ENCODE measurements at regions not wholly inside any gene's neighbourhood (a gene's known extent, or its start where the extent isn't known, plus 50 kb on each side); places are given as distances from the start of the nearest gene placed in this dataset.

DNA sequence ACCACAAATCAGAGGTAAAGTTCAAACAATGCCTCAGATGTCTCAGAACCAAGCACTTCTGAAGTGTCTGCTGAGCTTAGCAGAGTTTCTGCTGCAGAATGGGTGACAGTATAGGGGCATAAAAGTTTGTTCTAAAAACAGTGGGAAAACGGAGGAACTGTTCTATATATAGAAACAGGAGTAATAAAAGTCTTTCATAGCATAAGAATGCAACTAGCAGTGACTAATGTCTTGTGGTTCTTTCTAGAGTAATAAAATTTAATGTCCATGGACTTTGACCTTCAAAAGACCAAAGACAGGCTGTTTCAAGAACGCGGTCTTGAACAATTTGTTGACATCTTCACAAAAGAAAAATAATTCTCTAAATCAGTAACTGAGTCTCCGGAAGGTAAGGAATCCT, 107.5 kb upstream of the FAR2 start:
- DNase-seq (ENCODE audit: low spot score): peak; percentile 93

DNA sequence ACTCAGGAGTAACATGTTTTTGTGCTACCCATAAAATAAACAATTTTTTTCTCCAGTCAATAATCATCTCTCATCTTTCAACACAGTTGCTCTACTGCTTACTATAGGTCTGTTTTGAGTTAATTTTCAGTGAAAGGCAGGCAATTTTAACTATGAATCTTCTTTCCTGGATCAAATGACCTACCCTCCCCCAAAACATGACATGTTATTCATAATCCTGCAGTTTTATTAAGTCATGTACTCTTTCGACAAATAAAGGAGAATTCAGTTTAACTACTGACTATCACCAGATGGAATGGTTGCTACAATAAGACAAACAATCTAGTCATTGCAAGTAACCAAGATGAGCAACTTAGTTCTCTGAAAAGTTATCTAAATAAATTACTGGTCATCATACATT, 106.0 kb upstream of the FAR2 start:
- no peak for DNase-seq (ENCODE audit: low spot score)

DNA sequence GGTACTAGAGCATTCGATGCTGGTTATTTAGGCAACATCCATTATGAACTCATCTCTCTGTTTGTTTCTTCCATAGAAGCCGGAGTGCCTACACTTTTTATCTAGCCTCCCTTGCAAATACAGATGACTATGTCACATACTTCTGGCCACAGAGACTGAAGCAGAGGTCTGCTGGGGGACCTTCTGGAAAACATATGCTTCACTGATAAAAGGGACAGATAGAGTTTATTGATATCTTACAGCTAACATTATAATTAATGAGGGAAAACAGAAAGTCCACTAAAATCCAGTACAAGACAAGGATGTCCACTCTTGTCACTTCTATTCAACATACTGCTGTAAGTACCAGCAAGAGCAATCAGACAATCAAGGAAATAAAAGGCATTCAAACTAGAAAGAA, 104.3 kb upstream of the FAR2 start:
- DNase-seq (ENCODE audit: low spot score): no peak

DNA sequence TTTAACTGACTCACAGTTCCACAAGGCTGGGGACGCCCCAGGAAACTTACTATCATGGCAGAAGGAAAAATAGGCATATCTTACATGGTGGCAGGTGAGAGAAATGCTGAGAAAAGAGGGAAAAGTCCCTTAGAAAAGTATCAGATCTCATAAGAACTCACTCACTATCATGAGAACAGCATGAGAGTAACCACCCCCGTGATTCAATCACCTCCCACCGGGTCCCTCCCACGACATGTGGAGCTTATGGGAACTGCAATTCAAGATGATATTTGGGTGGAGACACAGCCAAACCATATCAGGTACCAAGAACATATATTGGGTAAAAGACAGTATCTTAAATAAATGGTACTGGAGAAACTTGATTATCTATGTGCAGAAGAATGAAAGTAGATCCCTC, 100.3 kb upstream of the FAR2 start:
- DNase-seq (ENCODE audit: low spot score): no peak

DNA sequence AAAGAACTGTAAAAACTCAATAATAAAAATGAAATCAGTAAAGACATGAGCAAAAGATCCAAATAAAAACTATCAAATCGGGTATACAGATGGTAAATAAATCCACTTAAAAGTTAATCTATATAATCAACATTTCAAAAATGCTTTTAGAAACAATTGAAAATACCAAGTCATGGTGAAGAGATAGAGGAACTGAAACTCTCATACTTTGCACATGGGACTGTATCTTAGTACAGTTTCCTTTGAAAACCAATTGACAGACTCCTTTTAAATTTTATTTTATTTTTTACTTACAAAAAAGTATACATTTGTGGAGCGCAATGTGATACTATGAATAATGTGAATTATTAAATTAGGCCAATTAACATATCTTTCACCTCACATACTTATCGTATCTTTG, 98.6 kb upstream of the FAR2 start:
- no peak for DNase-seq (ENCODE audit: low spot score)

DNA sequence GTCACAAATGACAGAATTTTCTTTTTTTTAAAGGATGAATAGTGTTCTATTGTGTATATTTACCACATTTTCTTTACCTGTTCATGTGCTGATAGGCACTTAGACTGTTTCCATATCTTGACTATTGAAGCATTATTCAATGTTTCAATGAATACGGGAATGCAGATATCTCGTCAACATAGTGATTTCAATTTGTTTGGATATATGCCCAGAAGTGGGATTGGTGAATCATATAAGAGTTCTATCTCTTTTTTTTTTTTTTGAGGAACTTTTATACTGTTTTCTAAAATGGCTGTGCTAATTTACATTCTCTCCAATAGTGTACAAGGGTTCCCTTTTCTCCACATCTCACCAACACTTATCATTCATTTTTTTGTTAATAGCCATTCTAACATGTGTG, 97.9 kb upstream of the FAR2 start:
- no peak for DNase-seq (ENCODE audit: low spot score)

DNA sequence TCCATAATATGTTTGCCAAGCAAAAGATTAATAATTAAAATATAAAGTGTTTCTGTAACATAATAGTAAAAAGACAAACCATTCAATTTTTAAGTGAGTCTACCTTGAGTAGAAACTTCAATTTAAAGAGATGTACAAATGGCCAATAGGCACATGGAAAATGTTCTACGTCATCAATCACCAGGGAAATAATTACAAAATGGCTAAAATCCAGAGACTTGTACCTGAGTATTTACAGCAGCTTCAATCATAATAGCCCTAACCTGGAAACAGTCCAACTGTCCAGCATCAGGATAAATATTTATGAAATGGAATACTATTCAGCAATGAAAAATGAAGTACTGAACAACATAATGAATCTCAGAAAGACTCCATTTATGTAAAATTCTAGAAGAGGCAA, 95.5 kb upstream of the FAR2 start:
- no peak for DNase-seq (ENCODE audit: low spot score)

DNA sequence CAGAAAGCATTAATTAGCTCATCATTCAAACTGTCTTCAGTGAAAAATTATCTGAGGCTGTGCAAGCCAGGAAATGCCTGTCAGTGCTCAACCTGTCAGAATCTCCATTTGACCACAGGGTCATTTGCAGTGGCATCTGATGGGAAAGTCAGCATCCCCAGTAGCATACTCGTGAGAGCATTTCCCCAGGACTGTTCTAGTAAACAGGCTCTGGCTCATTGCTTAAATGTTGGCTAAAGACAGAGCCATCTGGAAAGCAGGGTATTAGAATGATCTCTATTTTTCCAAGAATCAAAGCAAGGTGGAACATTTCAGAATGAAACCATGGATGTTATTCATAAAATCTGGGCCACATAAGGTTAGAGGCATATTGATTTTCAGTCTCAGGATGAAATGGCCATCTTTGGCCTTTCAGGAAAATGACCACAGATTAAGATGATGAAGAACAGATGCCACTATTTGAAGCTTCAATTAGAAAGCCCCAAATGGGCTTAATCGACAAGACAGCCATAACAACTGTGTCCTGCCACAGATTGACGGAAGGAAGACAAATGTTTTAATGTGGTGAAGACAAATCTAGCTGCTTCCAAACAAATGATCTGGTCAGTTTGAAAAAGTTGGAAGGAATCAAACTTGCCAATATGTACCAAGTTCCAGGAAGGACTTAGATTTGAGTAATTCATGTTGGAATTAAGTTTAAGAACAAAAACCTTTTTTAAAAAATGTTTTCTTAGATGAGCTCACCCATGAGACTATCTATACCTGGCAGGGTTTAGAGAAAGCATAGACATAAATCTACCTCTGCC, 94.0 kb upstream of the FAR2 start:
- DNase-seq (ENCODE audit: low spot score): no peak

DNA sequence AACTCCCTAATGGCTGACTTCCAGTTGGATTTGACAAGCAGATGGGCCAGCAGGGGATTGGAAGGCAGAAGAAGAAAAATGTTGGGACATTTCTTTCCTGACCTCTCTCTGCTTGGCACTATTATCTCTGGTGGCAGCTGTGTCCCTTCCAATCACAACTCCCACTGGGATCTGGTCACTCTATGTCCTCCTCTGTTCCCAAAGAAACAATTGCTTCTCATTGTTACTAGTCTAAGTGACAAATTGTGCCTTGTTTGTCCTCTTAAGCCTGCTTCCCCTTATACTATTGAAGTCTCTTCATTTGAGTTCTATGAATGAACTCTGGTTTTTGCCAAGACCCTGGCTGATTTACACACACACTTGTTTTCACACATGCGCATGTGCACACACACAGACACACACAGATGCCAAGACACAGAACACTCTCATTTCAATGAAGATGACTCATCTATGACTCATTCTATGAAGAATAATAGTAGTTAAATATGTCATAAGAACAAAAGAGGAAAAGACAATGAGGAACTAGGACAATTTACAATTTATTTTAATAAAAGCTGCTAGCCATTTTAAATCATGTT, 83.0 kb upstream of the FAR2 start:
- DNase-seq (ENCODE audit: low spot score): peak; percentile 70

DNA sequence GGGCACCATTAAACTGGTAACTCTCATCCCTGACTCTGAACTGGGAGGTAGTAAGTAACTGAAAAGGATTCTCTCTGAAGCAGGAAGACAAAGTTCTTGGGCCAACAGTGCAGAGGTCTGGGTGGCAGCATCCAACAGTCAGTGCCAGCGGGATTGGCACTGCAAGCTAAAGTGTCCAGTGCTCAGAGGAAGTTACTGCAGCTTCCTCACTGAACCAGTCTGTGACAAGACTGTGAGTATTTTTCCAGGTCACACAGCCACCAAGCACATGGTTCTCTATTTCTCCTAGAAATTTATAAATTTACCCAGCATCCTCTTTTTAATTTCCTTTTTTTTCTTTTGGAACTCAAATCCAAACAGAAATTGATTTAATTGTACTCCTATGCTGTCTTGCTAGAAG, 81.6 kb upstream of the FAR2 start:
- DNase-seq (ENCODE audit: low spot score): no peak

DNA sequence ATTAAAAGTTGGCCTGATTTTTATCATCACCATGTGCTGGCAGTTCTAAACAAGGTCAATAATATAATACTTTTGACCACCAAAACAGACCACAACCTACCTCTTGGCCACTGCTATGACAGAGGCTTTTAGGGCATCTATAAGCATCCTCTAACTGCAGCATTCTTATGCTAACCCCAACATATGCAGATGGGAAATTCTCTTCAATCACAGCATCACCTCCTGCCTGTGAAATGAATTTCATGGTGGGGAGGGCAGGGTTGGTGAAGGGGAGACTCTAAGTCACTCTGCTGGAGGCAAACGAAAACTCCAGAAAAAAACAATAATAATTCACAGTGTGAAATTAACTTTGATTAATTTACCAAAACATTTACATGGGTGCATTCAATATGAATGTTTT, 78.8 kb upstream of the FAR2 start:
- DNase-seq (ENCODE audit: low spot score): no peak

DNA sequence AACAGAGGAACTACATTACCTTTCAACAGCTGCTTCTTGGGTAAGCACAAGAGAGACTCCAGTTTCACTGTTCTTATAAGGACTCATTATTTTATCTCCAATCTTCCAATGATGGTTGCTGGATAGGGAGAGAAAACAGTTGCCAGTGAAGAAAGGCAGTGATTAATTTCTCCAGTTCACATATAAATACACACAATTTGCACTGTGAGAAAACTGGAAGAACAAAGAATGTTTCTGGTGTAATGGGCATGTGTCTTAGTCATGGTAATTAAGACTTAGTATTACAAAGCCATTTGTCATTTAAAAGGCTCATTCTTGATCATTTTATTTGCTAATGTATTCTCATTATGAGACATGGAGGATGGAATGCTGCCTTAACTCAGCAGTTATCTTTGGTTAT, 78.0 kb upstream of the FAR2 start:
- no peak for DNase-seq (ENCODE audit: low spot score)

DNA sequence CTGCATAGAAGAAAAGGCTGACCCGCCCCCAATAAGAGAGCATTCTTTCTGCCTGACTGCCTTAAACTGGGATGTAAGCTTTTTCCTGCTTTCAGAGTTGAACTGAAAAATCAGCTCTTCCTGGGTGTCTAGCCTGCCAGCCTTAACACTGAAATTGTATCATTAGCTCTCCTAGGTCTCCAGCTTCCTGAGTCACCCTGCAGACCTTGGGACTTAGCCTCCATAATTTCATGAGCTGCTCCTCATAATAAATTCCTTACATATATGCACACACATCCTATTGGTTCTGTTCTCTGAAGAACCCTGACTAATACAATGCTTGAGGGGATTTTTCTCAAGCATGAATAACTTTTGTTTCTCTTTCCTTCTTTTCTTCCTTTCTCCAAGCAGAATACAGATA, 76.4 kb upstream of the FAR2 start:
- DNase-seq (ENCODE audit: low spot score): peak; percentile 9

DNA sequence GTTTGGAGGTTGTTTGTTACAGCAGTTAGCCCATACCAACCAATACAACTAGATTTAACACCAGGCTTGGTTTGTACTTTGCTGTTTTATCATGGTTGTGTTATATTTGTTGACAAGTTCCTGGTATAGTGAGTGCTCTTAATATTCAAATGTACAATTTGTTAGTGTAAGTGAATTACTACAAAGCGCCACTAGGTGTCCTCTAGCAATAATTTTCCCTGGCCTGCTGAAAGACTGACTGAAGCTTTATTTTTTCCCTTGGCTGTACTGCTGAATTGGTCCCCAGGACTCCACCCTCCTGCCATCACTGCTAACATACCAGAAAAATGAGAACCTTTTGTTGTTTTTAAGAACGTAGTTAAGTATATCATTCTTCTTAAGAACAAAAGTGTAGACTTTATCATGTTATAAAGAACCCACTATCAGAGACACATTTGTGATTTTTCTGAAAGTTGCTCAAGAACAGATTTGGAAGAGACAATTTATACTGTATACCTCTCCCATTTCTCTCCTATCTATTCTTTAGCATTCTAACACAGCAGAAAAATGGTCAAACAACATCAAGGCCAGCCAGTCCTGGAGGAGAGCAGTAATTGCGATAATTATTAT, 75.3 kb upstream of the FAR2 start:
- DNase-seq (ENCODE audit: low spot score): peak; percentile 72

DNA sequence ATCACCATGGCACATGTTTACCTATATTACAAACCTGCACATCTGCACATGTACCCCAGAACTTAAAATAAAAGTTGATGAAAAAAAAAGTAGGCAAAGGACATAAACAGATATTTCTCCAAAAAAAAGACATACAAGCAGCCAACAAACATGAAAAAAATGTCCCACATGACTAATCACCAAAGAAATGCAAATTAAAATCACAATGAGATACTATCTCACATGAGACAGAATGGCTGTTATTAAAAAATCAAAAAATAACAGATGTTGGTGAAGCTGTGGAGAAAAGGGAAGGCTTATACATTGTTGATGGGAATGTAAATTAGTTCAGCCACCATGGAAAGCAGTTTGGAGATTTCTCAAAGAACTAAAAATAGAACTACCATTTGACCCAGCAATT, 68.0 kb upstream of the FAR2 start:
- no peak for DNase-seq (ENCODE audit: low spot score)

DNA sequence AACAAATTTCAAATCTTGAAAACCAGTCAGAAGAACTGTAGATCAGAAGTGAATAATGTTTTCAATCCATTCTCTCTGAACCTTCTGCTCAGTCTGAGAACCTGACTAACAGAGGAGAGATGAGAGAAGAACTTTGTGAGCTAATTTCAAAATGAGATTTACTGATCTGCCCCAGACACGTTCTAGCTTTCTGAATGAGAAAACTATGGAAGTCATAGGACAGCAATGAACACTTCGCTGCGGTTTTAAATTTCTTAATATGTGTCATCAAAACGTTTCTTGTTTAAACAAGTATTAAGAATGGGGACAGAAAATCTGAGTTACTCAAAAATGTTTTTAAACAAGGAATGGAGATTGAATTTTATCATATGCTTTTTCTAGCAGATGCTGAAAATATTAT, 66.6 kb upstream of the FAR2 start:
- no peak for DNase-seq (ENCODE audit: low spot score)

DNA sequence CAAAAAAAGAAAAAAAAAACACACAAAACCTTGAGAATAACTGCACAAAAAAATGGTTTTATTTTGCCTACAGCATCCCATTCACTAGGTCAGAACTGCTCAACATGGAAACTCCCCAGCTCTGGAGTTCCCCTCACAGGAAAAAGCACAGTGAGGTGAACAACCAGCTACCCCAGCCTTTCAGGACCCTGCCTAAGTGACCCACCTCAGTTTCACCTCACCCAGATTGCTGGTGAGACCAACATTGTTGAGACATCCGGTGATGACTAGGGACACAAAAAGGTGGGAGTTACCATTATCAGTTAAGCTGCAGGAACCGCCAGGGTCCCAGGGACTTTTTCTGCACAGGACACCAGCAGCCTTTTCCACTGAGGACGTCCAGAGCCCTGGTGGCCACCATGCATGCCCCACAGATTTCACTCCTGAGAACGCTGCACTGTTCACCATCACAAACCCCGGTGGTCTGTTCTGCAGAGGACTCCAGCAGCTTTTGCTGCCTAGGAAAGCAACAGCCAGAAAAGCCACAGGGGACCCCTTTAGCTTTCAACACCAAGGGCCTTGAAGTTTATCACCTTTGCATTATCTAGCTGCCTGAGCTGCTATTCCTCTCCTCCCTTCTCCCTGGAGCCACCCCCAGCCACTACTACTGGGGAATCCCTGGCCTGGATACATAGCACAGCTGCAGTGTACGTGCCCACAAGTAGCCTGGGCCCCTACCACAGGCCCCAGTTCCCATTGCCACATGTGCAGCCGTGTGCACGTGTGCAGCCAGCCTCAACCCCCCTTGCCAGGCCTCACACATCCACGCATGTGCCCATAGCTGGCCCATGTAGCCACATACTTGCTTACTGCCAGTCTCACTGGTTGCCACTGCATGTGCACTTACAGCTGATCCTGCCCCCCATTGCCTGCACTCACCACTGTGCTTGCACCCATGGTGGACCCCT, 62.5 kb upstream of the FAR2 start:
- no peak for DNase-seq (ENCODE audit: low spot score)

DNA sequence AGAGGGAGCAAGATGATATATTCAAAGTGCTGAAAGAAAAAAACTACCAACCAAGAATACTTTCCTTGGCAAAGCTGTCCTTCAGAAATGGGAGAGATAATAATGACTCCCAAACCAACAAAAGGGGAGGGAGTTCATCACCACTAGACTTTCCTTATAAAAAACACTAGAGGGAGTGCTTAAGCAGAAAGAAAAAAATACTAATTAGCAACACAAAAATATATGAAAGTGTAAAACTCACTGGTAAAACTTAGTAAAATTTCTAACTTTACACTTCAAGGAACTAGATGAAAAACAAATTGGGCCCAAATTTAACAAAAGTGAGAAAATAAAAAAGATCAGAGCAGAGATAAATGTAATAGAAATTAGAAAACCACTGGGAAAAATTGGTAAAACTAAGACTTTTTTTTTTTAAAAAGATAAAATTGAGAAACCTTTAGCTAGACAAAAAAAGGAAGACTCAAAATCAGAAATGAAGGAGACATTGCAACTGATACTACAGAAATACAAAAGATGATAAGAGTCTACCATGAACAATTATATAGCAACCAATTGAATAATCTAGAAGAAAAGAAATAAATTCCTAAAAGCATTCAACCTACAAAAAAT, 60.4 kb upstream of the FAR2 start:
- DNase-seq (ENCODE audit: low spot score): peak; percentile 77
